HEK293T (cell line): ENCODE measurements at regions not wholly inside any gene's neighbourhood (a gene's known extent, or its start where the extent isn't known, plus 50 kb on each side); places are given as distances from the start of the nearest gene placed in this dataset.

Experiments used
- CTCF ChIA-PET: fragments of 350-600 bp; formaldehyde crosslinking; extraction: SDS; loops from one replicate; lab custom pipeline; 2021; ENCODE audit warnings: antibody characterized with exemption, inconsistent platforms; lab: Yijun Ruan, JAX
- POLR2A ChIA-PET: fragments of 350-600 bp; formaldehyde crosslinking; extraction: SDS; loops from one replicate; lab custom pipeline; 2020; ENCODE audit warnings: antibody characterized with exemption, inconsistent platforms; lab: Yijun Ruan, JAX
- DNase-seq: peaks from one replicate; pipeline ENCODE4 v3.0.0; 2012; ENCODE audit warnings: mixed read lengths; ENCODE audit errors: extremely low spot score
- ARNT ChIP-seq: fragments of 450-650 bp; IDR thresholded peaks from 2 replicates; pipeline ENCODE4 v1.6.1; 2017; ENCODE audit warnings: mild to moderate bottlenecking
- BHLHE40 ChIP-seq: fragments of 450-650 bp; IDR thresholded peaks from 2 replicates; pipeline ENCODE4 v1.6.1; 2016; ENCODE audit warnings: mild to moderate bottlenecking, moderate library complexity, borderline replicate concordance
- CTBP1 ChIP-seq: fragments of 450-650 bp; IDR thresholded peaks from 2 replicates; pipeline ENCODE4 v1.6.1; 2016; ENCODE audit warnings: borderline replicate concordance
- ELF4 ChIP-seq: fragments of 450-650 bp; IDR thresholded peaks from 2 replicates; pipeline ENCODE4 v1.6.1; 2017; ENCODE audit warnings: antibody characterized with exemption
- FOXA1 ChIP-seq: fragments of 450-650 bp; IDR thresholded peaks from 2 replicates; pipeline ENCODE4 v1.6.1; 2016; ENCODE audit warnings: mild to moderate bottlenecking
- FOXK2 ChIP-seq: fragments of 450-650 bp; IDR thresholded peaks from 2 replicates; pipeline ENCODE4 v1.6.1; 2016; ENCODE audit warnings: mild to moderate bottlenecking
- FOXM1 ChIP-seq: fragments of 450-650 bp; IDR thresholded peaks from 2 replicates; pipeline ENCODE4 v1.6.1; 2017; ENCODE audit warnings: mild to moderate bottlenecking, borderline replicate concordance
- HDGF ChIP-seq: fragments of 450-650 bp; IDR thresholded peaks from 2 replicates; pipeline ENCODE4 v1.6.1; 2017; ENCODE audit warnings: antibody characterized with exemption, borderline replicate concordance
- L3MBTL2 ChIP-seq: fragments of 450-650 bp; conservative IDR thresholded peaks from 2 replicates; pipeline ENCODE4 v1.6.1; 2016; ENCODE audit warnings: mild to moderate bottlenecking
- LEF1 ChIP-seq: fragments of 450-650 bp; IDR thresholded peaks from 2 replicates; pipeline ENCODE4 v1.6.1; 2017; ENCODE audit warnings: mild to moderate bottlenecking, borderline replicate concordance
- NFRKB ChIP-seq: fragments of 450-650 bp; IDR thresholded peaks from 2 replicates; pipeline ENCODE4 v1.6.1; 2016; ENCODE audit warnings: mild to moderate bottlenecking, moderate library complexity
- SP1 ChIP-seq: fragments of 450-650 bp; IDR thresholded peaks from 2 replicates; pipeline ENCODE4 v1.6.1; 2017
- SUZ12 ChIP-seq: fragments of 450-650 bp; IDR thresholded peaks from 2 replicates; pipeline ENCODE4 v1.6.1; 2016; ENCODE audit warnings: mild to moderate bottlenecking
- TARDBP ChIP-seq: fragments of 450-650 bp; IDR thresholded peaks from 2 replicates; pipeline ENCODE4 v1.6.1; 2016
- ZNF384 ChIP-seq: fragments of 450-650 bp; IDR thresholded peaks from 2 replicates; pipeline ENCODE4 v1.6.1; 2016
- TF ChIP-seq, protein P1 (sequence below): fragments of 450-650 bp; IDR thresholded peaks from 2 replicates; pipeline ENCODE4 v1.6.1; 2016

DNA sequence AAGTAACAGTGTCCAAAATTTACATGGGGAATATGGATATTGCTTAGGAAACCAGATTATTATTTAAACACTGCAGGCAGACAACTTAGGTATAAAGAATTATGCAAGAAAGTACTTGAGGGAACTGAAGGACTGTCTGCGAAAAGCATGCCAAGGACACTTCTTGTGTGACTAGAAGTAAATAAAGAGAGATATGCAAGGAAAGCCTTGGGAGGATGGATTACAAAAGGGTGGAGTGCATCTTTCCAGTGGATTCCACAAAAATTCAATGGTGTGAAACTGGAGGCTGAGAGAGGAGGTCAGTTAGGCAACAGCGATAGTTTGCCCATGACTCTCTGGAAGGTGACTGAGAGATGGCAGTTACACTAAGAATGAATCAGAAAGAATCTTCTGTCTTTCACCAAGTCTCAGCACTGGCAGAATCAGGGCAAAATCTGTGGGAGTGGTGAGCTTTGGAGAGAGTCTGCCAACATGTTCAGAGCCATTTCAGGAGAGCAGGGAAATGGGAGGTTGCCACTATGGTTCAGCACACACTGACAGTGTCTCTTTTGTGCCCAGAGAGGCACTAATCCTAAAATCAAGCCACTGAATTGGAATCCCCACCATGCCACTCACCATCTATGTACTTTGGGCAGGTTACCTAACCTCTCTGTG lies 331.6 kb downstream of the BMPER start:
- DNase-seq = no peak
- ChIA-PET POLR2A (no interaction called here), CTCF (interaction anchor here (0.6 kb wide), 1 partner anchor 212 kb away, joined by 3 read pairs; no protein-coding TSS in a partner anchor)
- TF ChIP-seq CTBP1 = no peak
- TF ChIP-seq TARDBP = no peak
- TF ChIP-seq FOXA1 = no peak
- no peak for TF ChIP-seq L3MBTL2
- no peak for TF ChIP-seq NFRKB
- no peak for TF ChIP-seq SUZ12
- no peak for TF ChIP-seq FOXK2
- TF ChIP-seq BHLHE40 = no peak
- no peak for TF ChIP-seq SP1
- no peak for TF ChIP-seq HDGF

DNA sequence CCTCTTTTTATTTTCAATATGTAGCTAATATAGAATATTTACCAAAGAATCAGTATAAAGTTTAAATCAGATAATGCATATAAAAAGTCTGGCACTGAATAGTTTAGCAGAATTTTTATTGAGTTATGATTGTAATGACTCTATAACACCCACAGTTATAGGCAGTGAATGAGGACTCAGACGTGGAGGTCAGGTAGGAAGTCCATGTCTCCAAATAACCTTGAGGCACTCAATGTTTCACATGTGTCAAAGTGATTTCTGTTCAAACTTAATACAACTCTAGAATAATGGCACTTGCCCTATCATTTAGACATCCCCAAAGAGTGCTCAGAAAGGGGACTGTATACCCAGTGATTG lies 332.1 kb downstream of the BMPER start:
- DNase-seq = no peak
- TF ChIP-seq ARNT (no peak), ZNF384 (no peak), FOXM1 (no peak), SUZ12 (no peak), CTBP1 (no peak), NFRKB (no peak), FOXA1 (no peak), LEF1 (no peak), L3MBTL2 (no peak), HDGF (no peak), ELF4 (no peak), FOXK2 (no peak)
- TF ChIP-seq, protein P1, sequence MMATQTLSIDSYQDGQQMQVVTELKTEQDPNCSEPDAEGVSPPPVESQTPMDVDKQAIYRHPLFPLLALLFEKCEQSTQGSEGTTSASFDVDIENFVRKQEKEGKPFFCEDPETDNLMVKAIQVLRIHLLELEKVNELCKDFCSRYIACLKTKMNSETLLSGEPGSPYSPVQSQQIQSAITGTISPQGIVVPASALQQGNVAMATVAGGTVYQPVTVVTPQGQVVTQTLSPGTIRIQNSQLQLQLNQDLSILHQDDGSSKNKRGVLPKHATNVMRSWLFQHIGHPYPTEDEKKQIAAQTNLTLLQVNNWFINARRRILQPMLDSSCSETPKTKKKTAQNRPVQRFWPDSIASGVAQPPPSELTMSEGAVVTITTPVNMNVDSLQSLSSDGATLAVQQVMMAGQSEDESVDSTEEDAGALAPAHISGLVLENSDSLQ = no peak
- ChIA-PET POLR2A (no interaction called here), CTCF (no interaction called here)

DNA sequence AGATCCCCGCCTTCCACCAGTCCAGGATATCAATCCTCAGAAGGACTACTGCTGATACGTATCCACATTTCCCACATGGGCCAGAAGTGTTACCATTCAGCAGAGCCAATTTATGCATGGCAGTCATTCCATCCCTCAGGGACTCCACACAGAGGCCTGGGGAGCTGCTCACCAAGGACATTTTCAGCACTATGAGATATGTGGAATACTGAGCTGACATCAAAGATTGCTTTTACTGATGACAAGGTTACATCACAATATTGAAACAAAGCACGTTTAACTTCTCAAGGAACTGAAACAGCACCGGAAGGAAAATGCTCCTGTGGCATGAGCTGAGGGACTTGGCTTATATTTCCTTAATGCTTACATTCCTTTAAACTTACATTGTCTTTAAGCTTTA lies 335.1 kb downstream of the BMPER start:
- ChIA-PET POLR2A (no interaction called here), CTCF (no interaction called here)
- TF ChIP-seq SUZ12 (no peak), ELF4 (no peak), LEF1 (no peak)
- DNase-seq = no peak

DNA sequence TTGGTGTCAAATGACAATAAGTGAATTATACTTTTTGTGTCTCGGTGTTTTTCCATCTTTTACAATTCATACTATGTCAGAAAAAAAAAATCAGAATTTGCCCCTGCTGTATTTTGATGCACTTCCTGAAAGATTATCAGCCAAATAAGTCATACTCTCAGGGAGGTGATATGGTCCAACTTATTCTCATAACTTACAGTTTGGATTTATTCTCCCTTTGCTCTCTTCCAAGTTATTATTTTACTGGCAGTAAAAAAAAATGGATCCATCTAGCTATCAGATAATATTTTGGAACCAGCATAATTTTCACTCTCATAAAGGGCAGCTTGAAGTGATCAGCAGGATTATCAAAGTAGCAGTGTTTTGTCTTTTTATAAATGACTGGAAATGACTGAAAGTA lies 337.1 kb downstream of the BMPER start:
- TF ChIP-seq ARNT (no peak), FOXK2 (no peak), HDGF (no peak), CTBP1 (no peak), ZNF384 (no peak), TARDBP (no peak), L3MBTL2 (no peak), BHLHE40 (no peak), NFRKB (no peak), FOXA1 (no peak), SUZ12 (no peak), LEF1 (no peak), FOXM1 (no peak), ELF4 (no peak), SP1 (no peak)
- TF ChIP-seq, protein P1 = no peak
- no peak for DNase-seq
- POLR2A ChIA-PET = no interaction called here
- CTCF ChIA-PET = interaction anchor here (0.5 kb wide), 1 partner anchor 1133 kb away, joined by 3 read pairs; the partner anchor contains the start of gene RP9

DNA sequence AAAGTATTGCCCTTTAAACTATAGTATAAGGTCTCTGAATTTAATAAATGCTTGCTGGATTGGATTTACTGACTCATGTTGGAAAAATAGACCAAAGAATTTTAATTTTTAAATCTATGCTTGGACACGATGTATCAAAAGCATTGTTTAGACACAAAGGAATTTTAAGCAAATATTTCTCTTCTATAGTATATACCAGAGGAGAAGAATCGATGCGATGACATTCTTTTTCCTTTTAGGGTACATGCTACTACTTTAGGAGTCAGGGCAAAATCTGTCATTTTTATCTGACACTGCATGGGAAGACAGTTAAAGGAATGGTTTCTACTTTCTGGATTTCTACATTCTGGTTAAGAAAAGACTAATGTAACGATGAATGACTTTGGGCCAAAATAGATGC lies 339.9 kb downstream of the BMPER start:
- CTCF ChIA-PET = no interaction called here
- no peak for TF ChIP-seq FOXK2
- no peak for TF ChIP-seq ARNT
- no peak for TF ChIP-seq NFRKB
- no peak for TF ChIP-seq LEF1
- no peak for TF ChIP-seq CTBP1
- no peak for TF ChIP-seq TARDBP
- no peak for TF ChIP-seq SUZ12
- TF ChIP-seq ZNF384 = no peak
- no peak for TF ChIP-seq SP1
- TF ChIP-seq, protein P1 = no peak
- TF ChIP-seq L3MBTL2 = no peak
- no peak for TF ChIP-seq FOXA1
- no peak for TF ChIP-seq BHLHE40
- POLR2A ChIA-PET = no interaction called here
- DNase-seq = no peak

DNA sequence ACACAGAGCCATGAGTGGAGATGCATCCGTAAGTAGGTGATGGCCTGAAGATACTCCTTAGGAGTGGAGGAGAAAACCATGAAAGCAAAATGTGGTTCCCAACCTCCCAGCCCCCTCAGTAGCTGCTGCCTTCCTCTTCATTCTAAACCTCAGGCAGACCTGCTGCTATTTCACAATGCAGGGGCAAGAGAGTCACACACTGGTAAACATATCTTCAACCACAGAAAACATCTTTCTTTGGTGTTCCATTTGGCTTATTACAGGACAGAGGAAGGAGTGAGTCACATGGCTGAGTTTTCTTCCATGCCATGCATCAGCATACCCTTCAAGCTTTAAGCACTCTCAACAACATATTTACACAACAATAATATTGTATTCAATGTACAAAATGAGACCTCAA lies 342.1 kb downstream of the BMPER start:
- CTCF ChIA-PET = interaction anchor here (0.5 kb wide), 1 partner anchor 265 kb away, joined by 3 read pairs; no protein-coding TSS in a partner anchor
- POLR2A ChIA-PET = no interaction called here
- TF ChIP-seq FOXM1 (no peak), ZNF384 (no peak), L3MBTL2 (no peak), CTBP1 (no peak), SP1 (no peak), FOXK2 (no peak)
- DNase-seq = no peak

DNA sequence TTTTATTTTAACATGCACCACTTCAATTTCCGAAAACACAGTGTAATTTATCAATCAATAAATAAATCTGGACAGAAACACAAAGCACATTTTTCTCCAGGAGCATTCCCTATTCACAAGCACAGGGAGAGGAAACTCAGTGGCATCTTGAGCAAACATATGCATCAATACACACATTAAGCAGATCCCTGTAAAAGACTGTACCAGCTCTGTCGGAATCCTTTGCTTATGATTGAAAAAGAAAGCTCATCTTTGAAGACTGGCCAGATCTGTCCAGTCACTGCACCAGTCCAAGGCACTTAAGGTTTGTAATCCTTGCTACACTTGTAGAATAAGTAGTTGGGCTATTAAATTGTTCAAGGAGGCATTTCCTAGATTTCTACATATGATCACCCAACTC lies 343.9 kb downstream of the BMPER start:
- no peak for DNase-seq
- ChIA-PET CTCF (no interaction called here), POLR2A (no interaction called here)
- TF ChIP-seq HDGF = no peak
- no peak for TF ChIP-seq BHLHE40
- TF ChIP-seq FOXM1 = no peak
- no peak for TF ChIP-seq FOXA1
- TF ChIP-seq TARDBP = no peak
- TF ChIP-seq SUZ12 = no peak
- no peak for TF ChIP-seq L3MBTL2
- TF ChIP-seq, protein P1 = no peak
- no peak for TF ChIP-seq LEF1
- TF ChIP-seq NFRKB = no peak
- TF ChIP-seq ARNT = no peak
- TF ChIP-seq FOXK2 = no peak
- TF ChIP-seq CTBP1 = no peak
- no peak for TF ChIP-seq ELF4
